ENCODE measurements at regions not wholly inside any gene's neighbourhood (a gene's known extent, or its start where the extent isn't known, plus 50 kb on each side); places are given as distances from the start of the nearest gene placed in this dataset.
A peak's percentile ranks its signal among the peaks of the same experiment; 100 is the strongest.
"Not testable (repeated sequence)": the region's sequence is repeated elsewhere in the genome, so short reads cannot be mapped to it uniquely, and the experiment has no call there.

GRCh38 chr14:104389326-104390220 is 190.0 kb upstream of the C14orf180 start:
- peak; percentile 38 for DNase-seq

DNA sequence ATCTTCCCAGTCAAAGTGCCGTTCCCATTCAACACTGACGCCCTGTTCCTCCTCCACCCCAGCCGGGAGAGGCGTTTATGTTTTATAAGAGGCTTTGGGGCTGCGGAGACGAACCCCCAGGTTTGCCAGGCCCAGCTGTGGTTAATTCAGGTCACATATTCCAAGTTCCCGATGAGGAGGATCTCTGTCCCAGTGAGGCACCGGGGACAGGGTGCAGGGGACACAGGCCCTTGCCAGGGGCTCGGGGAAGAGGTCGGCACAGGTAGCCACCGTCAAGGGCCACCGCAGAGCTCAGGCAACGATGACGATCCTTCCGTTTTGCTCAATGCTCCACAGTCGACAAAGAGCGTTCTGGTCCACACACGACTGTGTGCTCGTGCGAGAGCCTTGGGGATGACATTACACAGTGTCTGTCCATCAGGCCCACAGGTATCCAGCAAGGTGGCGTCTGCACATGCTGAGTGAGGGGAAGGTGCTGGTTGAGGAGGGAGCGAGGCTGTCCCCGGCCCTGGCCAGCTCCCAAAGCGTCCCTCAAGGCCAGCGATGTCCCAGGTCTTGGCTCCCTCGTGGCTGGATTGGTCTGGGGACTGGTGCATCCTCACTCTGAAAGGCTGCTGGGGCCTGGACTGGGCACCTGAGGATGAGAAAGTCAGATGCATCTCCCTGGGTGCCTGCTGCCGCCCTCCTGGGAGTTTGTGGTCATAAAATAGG is 189.2 kb upstream of the C14orf180 start:
- DNase-seq: no peak

GRCh38 chr14:104390941-104391901 is 188.3 kb upstream of the C14orf180 start:
- no peak for DNase-seq

DNA sequence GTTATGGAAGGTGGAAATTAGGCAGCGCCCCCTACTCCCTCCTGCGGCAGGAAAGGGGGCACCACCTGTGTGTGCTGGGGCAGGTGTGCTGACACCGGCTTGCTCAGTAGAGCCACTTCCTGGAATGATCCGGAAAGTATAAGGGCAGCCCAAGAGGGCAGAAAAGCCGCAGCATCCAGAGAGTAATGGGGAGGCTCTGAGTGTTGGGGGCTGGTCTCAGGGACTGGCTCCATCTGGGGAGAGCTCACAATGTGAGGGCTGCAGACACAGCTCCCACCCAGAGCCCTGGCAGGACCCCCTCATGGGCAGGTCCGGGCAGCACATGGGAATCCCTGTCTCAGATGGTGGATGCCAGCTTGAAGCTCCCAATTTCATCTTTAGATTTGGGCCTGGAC is 187.6 kb upstream of the C14orf180 start:
- DNase-seq: no peak

DNA sequence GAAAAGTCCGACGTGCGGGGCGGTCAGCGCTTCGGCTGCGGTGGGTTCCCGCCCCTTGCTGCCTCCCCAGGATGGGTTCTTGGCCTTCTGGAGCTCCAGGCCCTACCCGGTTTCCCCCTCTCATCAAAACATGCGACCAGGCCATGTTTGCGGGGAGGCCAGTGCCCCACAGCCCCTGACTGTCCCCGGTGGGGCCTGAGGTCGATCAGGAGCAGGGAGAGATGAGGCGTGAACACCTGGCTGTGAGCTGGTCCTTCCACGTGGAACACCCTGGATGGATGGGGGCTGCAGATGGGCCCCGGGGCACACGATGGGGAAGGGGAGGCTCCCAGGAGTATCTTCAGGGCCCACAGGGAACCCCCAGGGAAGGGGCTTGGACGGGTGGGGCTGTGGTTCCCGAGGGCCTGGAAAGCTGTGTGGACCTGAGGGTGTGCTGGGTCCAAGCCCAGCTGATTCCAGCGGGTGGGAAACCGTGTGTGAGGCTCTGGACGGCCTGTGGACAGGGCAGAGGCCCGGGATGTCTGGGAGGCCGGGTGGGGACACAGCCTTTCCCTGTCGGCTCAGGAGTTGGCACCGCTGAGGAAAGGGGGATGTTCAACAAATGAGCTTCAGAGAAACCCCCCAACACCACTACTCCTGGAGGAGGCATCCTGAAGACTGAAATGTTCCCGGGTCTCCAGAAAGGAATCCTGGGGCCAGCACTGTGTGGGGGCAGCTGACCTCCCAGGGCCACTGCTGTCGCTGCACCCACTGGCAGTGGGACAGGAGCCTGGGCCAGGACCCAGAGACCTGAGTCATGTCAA is 187.0 kb upstream of the C14orf180 start:
- no peak for DNase-seq

DNA sequence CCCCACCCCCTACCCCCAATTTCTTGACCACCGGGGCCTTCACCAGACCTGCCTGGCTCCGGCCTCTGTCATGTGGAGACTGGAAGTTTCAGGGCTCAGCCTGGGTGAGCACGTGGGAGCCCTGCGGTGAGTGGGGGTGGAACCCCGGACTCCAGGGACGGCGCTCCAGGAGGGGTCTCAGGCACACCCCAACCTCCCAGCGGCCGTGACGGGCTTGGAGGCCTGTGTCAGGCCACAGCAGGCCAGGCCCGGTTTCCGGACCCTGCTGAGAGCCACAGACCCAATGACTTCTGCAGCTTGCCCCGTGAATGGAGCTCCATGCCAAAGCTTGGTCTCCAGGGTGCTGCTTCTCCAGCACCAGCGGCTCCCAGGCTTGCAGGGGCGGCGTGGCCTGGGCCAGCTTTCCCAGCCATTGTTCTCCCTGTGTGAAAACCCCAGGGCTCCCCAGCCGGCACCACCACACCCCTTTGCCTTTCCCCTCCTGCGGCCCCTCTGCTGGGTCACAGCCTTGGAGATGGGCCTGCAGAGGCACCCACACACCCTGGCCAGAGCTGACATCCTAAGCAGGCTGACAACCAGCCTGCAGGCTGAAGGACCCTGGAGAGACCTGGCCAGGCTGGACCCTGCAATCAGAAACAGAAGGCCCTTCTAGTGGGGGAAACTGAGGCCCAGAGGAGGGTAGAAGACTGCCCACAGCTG is 186.2 kb upstream of the C14orf180 start:
- DNase-seq: no peak

GRCh38 chr14:104393898-104394381 is 185.6 kb upstream of the C14orf180 start:
- peak; percentile 79 for DNase-seq

- DNase-seq: no peak
These were observed 185.1 kb upstream of the C14orf180 start for GRCh38 chr14:104394409-104394851.

GRCh38 chr14:104395276-104395675 is 184.3 kb upstream of the C14orf180 start:
- DNase-seq: no peak

DNA sequence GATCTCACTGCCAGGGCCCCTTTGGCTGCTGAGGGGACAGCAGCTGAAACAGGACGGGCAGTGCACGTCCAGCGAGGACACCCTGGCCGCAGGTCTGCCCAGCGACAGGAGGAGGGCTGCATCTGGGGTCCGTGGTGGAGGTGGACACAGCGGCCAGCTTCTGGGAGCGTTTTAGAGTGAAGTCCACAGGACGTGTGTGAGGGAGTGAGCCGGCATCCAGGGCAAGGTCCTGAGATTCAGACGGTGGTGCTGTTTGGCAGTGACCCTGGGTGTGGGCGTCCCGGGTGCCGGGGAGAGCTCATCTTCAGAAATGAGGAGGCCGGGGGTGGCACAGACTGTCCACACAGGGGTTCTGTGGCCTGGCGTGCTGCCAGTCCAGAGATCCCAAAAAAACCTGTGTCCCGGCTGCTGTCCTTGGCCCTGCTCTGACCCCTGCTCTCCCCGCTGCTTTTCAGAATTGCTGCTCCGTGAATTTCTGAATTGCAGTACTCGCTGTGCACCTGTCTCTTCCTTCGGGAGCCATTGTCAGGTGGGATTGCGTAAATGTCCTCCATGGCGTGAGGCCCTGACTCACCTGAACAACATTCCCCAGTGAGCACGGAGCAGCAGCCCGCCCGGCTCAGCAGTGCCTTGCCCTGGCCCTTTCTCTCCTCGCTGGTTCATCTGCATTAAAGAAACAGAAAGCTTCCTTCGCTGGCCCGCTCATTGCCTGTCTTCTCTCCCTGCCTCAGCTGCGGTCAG is 183.5 kb upstream of the C14orf180 start:
- DNase-seq: no peak

DNA sequence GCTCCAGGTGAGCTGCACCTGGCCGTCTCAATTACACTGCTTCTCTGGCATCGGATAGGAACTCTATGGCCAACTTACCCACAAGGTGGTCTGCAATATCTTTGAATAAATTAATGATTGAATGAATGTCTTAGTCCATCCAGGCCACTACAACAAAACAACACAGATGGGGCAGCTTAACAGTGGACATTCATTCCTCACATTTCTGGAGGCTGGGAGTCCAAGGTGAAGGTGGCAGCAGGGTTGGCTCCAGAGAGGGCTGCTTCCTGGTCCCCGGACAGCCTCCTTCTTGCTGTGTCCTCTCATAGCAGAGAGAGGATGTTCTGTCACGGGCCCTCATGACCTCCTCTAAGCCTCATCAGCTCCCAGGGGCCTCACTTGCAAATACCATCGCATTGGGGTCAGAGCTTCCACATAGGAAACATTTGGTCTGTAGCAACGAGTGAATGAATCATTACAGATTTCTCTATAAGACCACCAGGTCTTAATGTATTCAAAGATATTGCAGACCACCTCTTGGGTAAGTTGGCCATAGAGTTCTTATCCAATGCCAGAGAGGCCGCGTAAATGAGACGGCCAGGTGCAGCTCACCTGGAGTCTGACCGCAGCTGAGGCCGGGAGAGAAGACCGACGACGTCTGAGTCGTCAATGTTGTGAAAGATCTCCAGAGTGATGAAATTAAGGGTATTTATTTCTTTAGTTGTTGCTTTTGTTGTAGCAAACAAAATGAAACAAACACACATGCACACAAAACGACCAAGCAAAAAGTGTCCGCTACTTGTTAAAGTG is 182.7 kb upstream of the C14orf180 start:
- DNase-seq: no peak

DNA sequence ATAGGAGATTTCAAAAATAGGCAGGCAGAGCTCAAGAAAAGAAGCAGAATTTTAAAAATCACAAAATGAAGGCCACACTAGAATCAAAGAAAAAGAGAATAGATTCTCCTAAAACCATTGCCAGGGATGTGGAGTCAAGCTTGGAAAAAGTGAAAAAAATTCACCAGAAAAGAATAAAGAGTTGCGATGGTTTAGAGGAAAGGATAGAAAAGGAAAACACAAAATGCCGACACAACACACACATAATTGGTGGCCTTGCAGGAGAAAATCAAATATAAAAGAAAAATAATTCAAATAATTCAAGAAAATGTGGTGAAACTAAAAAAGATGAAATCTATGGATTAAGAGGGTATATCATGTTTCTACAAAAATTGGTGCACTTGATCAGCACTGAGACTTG is 181.6 kb upstream of the C14orf180 start:
- no peak for DNase-seq

GRCh38 chr14:104398656-104399055 is 180.9 kb upstream of the C14orf180 start:
- no peak for DNase-seq

- no peak for DNase-seq
These were observed 180.0 kb upstream of the C14orf180 start for GRCh38 chr14:104399432-104400155.

DNA sequence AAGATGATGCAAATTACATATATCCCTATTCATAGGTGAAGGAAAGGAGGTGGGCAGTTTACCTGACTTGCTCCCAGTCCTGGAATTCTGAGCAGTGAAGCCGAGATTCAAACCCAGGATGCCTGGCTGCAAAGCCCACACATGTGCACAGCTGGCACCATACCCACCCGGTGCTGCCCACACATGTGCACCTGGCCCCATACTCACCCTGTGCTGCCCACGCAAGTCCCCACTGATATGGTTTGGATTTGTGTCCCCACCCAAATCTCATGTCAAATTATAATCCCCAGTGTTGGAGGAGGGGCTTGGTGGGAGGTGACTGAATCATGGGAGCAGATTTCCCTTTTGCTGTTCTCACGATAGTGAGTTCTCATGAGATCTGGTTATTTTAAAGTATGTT is 179.2 kb upstream of the C14orf180 start:
- no peak for DNase-seq

- no peak for DNase-seq
These were observed 177.8 kb upstream of the C14orf180 start for GRCh38 chr14:104401785-104402184.

DNA sequence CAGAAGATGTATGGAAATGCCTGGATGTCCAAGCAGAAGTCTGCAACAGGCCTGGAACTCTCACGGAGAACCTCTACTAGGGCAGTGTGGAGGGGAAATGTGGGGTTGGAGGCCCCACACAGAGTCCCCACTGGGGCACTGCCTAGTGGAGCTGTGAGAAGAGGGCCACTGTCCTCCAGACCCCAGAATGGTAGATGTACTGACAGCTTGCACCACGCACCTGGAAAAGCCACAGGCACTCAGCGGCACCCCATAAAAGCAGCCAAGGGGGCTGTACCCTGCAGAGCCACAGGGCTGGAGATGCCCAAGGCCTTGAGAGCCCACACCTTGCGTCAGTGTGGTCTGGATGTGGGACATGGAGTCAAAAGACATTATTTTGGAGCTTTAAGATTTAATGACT is 177.3 kb upstream of the C14orf180 start:
- not testable (repeated sequence) for DNase-seq

DNA sequence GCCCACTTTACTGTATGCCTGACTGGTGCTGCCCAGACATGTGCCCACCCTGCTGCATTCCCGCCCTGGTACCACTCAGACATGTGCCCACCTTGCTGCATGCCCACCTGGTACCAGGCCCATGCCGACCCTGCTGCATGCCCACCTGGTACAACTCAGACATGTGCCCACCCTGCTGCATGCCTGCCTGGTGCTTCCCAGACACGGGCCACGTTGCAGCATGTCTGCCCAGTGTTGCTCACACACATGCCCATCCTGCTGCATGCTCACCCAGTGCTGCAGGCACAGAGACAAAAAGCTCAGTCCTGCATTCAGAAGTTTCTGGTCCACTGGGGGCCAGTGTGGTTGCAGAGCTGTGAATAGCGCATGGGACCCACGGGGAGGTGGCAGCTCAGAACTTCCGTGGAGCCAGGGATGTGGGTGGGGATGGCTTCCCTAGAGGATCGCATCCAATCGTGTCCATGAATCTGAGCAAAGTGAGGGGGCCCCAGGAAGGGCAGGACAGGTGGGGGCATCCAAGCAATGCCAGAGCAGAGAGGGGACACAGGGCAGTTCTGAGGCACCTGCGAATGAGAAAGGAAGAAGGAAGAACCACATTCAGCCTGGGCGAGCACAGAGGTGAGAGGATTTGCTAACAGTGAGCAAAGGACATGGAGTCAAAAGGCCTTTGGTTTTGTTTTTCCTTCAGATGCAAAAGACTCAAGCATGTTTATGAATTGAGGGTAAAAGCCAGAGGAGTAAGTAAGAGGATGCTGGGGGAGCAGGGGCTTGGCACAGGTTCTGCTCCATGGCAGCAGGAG is 175.9 kb upstream of the C14orf180 start:
- no peak for DNase-seq

Measured in CD4-positive, alpha-beta T cell treated with Interleukin-15 for 1 hour (primary cell).